ENCODE measurements at regions not wholly inside any gene's neighbourhood (a gene's known extent, or its start where the extent isn't known, plus 50 kb on each side); places are given as distances from the start of the nearest gene placed in this dataset.
"Not testable (repeated sequence)": the region's sequence is repeated elsewhere in the genome, so short reads cannot be mapped to it uniquely, and the experiment has no call there.

DNA sequence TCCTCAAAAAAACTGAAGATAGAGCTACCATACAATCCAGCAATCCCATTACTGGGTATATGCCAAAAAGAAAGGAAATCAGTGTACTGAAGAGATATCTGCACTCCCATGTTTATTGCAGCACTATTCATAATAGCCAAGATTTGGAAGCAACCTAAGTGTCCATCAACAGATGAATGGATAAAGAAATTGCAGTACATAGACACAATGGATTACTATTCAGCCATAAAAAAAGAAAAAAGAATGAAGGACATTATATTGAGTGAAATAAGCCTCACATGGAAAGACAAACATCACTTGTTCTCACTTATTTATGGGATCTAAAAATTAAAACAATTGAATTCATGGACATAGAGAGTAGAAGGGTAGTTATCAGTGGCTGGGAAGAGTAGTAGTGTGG is 360.8 kb upstream of the FAR2 start:
- not testable (repeated sequence) for H3K27ac Mint-ChIP-seq; ATAC-seq (ENCODE audit: low read depth in 2 of 2); H3K27me3 Mint-ChIP-seq; H3K27me3 ChIP-seq (ENCODE audit: control insufficient read depth, insufficient read depth, low read length); H3K9me3 ChIP-seq (ENCODE audit: control insufficient read depth in 2 of 2, low read length in 2 of 2); H3K4me3 ChIP-seq (ENCODE audit: low read depth, low read length); H3K27ac ChIP-seq (ENCODE audit: insufficient read depth, low read length, poor library complexity, severe bottlenecking); H3K36me3 ChIP-seq (ENCODE audit: control insufficient read depth, insufficient read depth, low read length); H3K9me3 Mint-ChIP-seq; DNase-seq; H3K36me3 Mint-ChIP-seq; H3K4me3 Mint-ChIP-seq; H3K4me1 Mint-ChIP-seq; H3K4me1 ChIP-seq (ENCODE audit: control insufficient read depth, insufficient read depth, low read length, poor library complexity, severe bottlenecking)

DNA sequence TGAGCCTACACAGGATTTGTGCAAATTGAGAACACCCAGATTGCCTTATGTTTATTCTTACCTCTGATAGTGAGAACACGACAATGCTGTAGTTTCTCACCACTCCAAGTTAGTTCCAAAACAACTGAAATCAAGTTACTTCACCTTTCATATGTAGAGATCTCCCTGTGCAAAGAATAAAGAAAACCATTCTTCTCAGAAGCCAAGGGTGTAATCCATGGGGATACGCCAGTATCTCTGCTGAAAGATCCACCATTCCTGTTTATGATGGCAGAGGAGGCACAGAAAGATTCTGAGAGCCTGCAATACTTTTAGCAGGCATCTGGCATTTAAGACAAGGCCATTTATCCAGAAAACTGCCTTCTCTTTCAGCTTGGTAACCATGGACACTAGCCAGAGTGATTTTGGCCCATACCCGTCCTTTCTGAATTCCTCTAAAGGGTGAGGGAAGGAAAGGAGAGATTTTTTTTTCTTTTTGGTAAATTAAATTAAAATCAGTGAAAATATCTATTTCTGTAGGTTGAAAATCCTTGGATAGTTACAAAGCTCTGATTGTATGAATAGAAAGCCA is 355.4 kb upstream of the FAR2 start:
- H3K4me3 ChIP-seq (ENCODE audit: low read depth, low read length) = no peak overlapping the region
- H3K27ac Mint-ChIP-seq = no peak overlapping the region
- no peaks in the 10 kb centered on the region for H3K4me1 Mint-ChIP-seq
- H3K4me1 ChIP-seq (ENCODE audit: control insufficient read depth, insufficient read depth, low read length, poor library complexity, severe bottlenecking) = no peaks in the 10 kb centered on the region
- H3K36me3 ChIP-seq (ENCODE audit: control insufficient read depth, insufficient read depth, low read length) = no peaks in the 10 kb centered on the region
- no peak overlapping the region for H3K27ac ChIP-seq (ENCODE audit: insufficient read depth, low read length, poor library complexity, severe bottlenecking)
- DNase-seq = no peak
- no peaks in the 10 kb centered on the region for H3K36me3 Mint-ChIP-seq
- peak overlapping the region in 1 of 4 donors; percentile 15 for H3K4me3 Mint-ChIP-seq
- no peak for ATAC-seq (ENCODE audit: low read depth in 2 of 2)
- peaks cover 0 to 4% (median 0%) of the 10 kb centered on the region in 7 donors for H3K9me3 Mint-ChIP-seq
- no peaks in the 10 kb centered on the region for H3K9me3 ChIP-seq (ENCODE audit: control insufficient read depth in 2 of 2, low read length in 2 of 2)
- H3K27me3 Mint-ChIP-seq = peaks cover 6% of the 10 kb centered on the region
- no peaks in the 10 kb centered on the region for H3K27me3 ChIP-seq (ENCODE audit: control insufficient read depth, insufficient read depth, low read length)

DNA sequence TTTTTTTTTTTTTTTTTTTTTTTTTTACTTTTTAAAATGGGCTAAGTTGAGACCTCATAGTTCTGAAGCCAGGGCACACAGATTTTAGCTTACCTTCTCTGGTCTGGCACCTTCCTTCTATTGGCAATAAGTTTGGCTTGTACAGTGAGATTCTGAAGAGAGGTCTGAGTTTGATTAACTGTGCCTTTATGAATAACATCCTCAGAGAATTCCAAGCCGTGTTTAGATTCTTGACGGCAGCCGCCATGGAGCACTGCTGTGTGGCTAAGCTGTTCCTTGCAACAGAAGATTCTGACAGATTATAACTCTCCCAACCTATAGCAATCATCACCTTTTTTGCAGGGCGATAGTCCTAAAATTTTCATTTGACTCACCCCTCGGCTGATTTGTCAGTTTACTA is 354.9 kb upstream of the FAR2 start:
- peak overlapping the region in 1 of 3 donors; percentile 8 for H3K27ac Mint-ChIP-seq
- Histone ChIP-seq H3K4me1 (ENCODE audit: control insufficient read depth, insufficient read depth, low read length, poor library complexity, severe bottlenecking) (no peaks in the 10 kb centered on the region), H3K4me3 (ENCODE audit: low read depth, low read length) (no peak overlapping the region), H3K27me3 (ENCODE audit: control insufficient read depth, insufficient read depth, low read length) (no peaks in the 10 kb centered on the region), H3K27ac (ENCODE audit: insufficient read depth, low read length, poor library complexity, severe bottlenecking) (no peak overlapping the region), H3K9me3 (ENCODE audit: control insufficient read depth in 2 of 2, low read length in 2 of 2) (no peaks in the 10 kb centered on the region), H3K36me3 (ENCODE audit: control insufficient read depth, insufficient read depth, low read length) (no peaks in the 10 kb centered on the region)
- no peaks in the 10 kb centered on the region for H3K36me3 Mint-ChIP-seq
- DNase-seq = no peak
- no peaks in the 10 kb centered on the region for H3K4me1 Mint-ChIP-seq
- H3K27me3 Mint-ChIP-seq = peaks cover 6% of the 10 kb centered on the region
- H3K4me3 Mint-ChIP-seq = no peak overlapping the region
- no peak for ATAC-seq (ENCODE audit: low read depth in 2 of 2)
- peaks cover 0 to 4% (median 0%) of the 10 kb centered on the region in 7 donors for H3K9me3 Mint-ChIP-seq

DNA sequence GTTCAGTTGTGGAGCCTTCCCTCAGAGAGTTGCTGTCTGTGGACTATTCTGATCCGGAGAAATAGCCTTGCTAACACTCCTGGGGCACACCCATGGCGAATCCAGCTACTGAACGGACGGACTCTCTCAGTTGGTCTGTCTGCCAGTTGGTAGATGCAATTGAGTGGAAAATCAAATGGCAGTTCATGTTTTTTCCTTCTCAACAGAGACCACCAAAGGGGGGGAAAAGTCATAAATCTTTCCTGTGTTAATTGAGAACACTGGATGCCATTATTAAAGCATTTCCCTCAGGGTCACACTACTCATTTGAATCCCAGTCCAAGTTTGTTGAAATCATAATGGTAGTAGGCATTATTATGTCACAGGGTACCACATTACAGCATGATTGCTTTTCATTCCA is 354.3 kb upstream of the FAR2 start:
- ATAC-seq (ENCODE audit: low read depth in 2 of 2) (no peak), DNase-seq (no peak)
- Histone ChIP-seq H3K9me3 (ENCODE audit: control insufficient read depth in 2 of 2, low read length in 2 of 2) (no peaks in the 10 kb centered on the region), H3K27ac (ENCODE audit: insufficient read depth, low read length, poor library complexity, severe bottlenecking) (no peak overlapping the region), H3K4me1 (ENCODE audit: control insufficient read depth, insufficient read depth, low read length, poor library complexity, severe bottlenecking) (no peaks in the 10 kb centered on the region), H3K36me3 (ENCODE audit: control insufficient read depth, insufficient read depth, low read length) (no peaks in the 10 kb centered on the region), H3K27me3 (ENCODE audit: control insufficient read depth, insufficient read depth, low read length) (no peaks in the 10 kb centered on the region), H3K4me3 (ENCODE audit: low read depth, low read length) (no peak overlapping the region)
- Mint-ChIP-seq H3K9me3 (peaks cover 0 to 4% (median 0%) of the 10 kb centered on the region in 7 donors), H3K27ac (no peak overlapping the region), H3K4me3 (no peak overlapping the region), H3K4me1 (no peaks in the 10 kb centered on the region), H3K27me3 (peaks cover 6% of the 10 kb centered on the region), H3K36me3 (no peaks in the 10 kb centered on the region)

DNA sequence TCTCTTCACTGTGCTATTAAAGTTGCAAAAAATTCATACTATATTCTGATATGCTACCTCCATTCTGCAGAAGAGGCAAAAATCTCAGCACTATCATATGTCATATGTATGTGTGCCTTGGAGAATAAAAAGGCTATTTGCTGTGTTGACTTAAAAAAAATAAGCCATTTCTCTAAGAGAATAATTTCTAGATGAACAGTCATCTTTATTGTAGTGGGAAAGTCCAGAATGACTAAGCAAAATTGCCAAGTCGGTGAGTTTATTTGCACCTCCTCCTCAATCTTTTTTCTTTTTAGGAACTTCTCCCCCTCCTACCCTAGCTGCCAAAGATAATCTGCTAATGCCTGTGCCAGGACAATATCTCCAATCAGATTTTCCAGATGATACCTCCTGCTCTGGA is 353.8 kb upstream of the FAR2 start:
- no peaks in the 10 kb centered on the region for H3K27me3 ChIP-seq (ENCODE audit: control insufficient read depth, insufficient read depth, low read length)
- no peak overlapping the region for H3K27ac ChIP-seq (ENCODE audit: insufficient read depth, low read length, poor library complexity, severe bottlenecking)
- no peak overlapping the region for H3K4me3 ChIP-seq (ENCODE audit: low read depth, low read length)
- peaks cover 0 to 4% (median 0%) of the 10 kb centered on the region in 7 donors for H3K9me3 Mint-ChIP-seq
- H3K4me3 Mint-ChIP-seq = no peak overlapping the region
- no peaks in the 10 kb centered on the region for H3K36me3 ChIP-seq (ENCODE audit: control insufficient read depth, insufficient read depth, low read length)
- H3K27me3 Mint-ChIP-seq = peaks cover 6% of the 10 kb centered on the region
- no peak overlapping the region for H3K27ac Mint-ChIP-seq
- ATAC-seq (ENCODE audit: low read depth in 2 of 2) (no peak), DNase-seq (no peak)
- no peaks in the 10 kb centered on the region for H3K36me3 Mint-ChIP-seq
- H3K4me1 Mint-ChIP-seq = no peaks in the 10 kb centered on the region
- no peaks in the 10 kb centered on the region for H3K4me1 ChIP-seq (ENCODE audit: control insufficient read depth, insufficient read depth, low read length, poor library complexity, severe bottlenecking)
- H3K9me3 ChIP-seq (ENCODE audit: control insufficient read depth in 2 of 2, low read length in 2 of 2) = no peaks in the 10 kb centered on the region

DNA sequence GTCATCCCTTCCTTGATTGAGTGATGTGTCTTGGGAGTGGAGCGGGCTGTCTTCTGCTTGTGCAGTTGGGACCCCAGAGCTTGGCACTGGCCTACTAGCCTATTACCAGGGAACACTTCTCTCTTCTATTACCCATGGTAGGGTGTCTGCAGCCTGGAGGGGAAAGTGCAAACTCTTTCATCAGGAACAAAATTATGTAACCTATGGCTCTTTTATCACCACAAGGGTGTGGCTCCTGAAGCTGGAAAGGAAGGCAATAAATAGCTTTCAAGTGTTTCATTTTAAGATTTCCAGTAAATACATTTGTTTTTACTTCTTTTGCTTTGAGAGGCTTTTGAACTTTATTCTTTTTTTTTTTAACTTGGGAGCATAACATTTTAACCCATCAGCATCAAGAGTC is 349.7 kb upstream of the FAR2 start:
- Histone ChIP-seq H3K4me1 (ENCODE audit: control insufficient read depth, insufficient read depth, low read length, poor library complexity, severe bottlenecking) (no peaks in the 10 kb centered on the region), H3K36me3 (ENCODE audit: control insufficient read depth, insufficient read depth, low read length) (no peaks in the 10 kb centered on the region), H3K27ac (ENCODE audit: insufficient read depth, low read length, poor library complexity, severe bottlenecking) (no peak overlapping the region), H3K4me3 (ENCODE audit: low read depth, low read length) (no peak overlapping the region), H3K9me3 (ENCODE audit: control insufficient read depth in 2 of 2, low read length in 2 of 2) (no peaks in the 10 kb centered on the region), H3K27me3 (ENCODE audit: control insufficient read depth, insufficient read depth, low read length) (no peaks in the 10 kb centered on the region)
- no peak overlapping the region for H3K27ac Mint-ChIP-seq
- H3K9me3 Mint-ChIP-seq = peaks cover 0 to 4% (median 0%) of the 10 kb centered on the region in 7 donors
- H3K27me3 Mint-ChIP-seq = peaks cover 12% of the 10 kb centered on the region
- no peaks in the 10 kb centered on the region for H3K36me3 Mint-ChIP-seq
- no peaks in the 10 kb centered on the region for H3K4me1 Mint-ChIP-seq
- DNase-seq = no peak
- ATAC-seq (ENCODE audit: low read depth in 2 of 2) = no peak
- no peak overlapping the region for H3K4me3 Mint-ChIP-seq

DNA sequence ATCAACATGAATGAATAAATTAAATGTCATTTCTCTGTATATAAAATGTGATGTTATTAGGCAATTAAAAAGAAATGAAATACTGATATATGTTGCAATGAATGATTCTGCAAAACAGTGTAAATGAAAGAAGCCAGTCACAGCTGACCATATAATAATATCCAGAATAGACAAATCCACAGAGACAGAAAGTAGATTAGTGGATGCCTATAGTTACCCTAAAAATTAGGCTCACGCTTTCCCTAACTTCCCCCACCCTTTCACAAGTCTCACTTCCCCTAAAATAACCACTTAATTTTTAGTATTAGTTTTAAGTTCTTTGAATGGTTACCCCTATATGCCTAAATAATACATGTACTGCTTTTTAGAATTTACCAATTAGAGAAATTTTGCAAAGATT is 348.9 kb upstream of the FAR2 start:
- H3K27me3 Mint-ChIP-seq = peaks cover 12% of the 10 kb centered on the region
- no peak for ATAC-seq (ENCODE audit: low read depth in 2 of 2)
- DNase-seq = no peak
- no peak overlapping the region for H3K27ac ChIP-seq (ENCODE audit: insufficient read depth, low read length, poor library complexity, severe bottlenecking)
- no peak overlapping the region for H3K4me3 Mint-ChIP-seq
- no peaks in the 10 kb centered on the region for H3K27me3 ChIP-seq (ENCODE audit: control insufficient read depth, insufficient read depth, low read length)
- no peaks in the 10 kb centered on the region for H3K36me3 Mint-ChIP-seq
- no peaks in the 10 kb centered on the region for H3K36me3 ChIP-seq (ENCODE audit: control insufficient read depth, insufficient read depth, low read length)
- no peak overlapping the region for H3K4me3 ChIP-seq (ENCODE audit: low read depth, low read length)
- H3K4me1 Mint-ChIP-seq = no peaks in the 10 kb centered on the region
- H3K9me3 ChIP-seq (ENCODE audit: control insufficient read depth in 2 of 2, low read length in 2 of 2) = no peaks in the 10 kb centered on the region
- peaks cover 0 to 4% (median 0%) of the 10 kb centered on the region in 7 donors for H3K9me3 Mint-ChIP-seq
- no peak overlapping the region for H3K27ac Mint-ChIP-seq
- no peaks in the 10 kb centered on the region for H3K4me1 ChIP-seq (ENCODE audit: control insufficient read depth, insufficient read depth, low read length, poor library complexity, severe bottlenecking)

DNA sequence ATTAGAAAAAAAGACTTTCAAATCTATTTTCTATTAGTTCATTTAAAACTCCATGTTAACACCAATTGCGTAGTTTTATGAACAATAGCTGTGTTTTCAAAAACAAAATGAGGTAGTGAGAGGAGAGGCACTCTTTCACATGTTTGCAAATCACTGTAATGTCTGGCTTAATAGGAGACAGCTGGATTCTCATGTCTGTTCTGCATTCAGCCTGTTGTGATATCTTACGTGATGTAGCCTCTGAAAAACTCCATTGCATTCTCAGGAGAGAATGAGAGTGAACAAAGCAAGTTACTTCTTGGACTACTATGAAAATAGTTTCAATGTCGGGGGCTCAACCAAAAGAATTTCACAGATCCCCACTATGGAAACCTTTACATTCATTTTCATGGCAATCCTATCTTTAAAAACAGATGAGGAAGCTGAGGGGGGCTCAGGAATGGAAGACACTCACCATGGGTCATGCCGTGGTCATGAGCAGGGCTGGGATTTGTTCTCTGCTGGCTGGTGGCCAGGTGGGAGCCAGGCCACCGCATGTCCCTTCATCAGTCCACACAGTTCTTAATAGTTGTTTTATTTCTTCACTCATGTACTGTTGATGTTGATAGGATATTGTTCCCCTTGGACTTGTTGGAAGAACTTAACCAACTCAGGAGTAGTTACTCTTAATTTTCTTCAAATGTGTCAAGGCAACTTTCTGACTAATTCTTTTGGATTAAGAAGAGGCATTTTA is 346.2 kb upstream of the FAR2 start:
- Mint-ChIP-seq H3K27ac (no peak overlapping the region), H3K27me3 (peaks cover 6% of the 10 kb centered on the region), H3K4me3 (no peak overlapping the region), H3K9me3 (peaks cover 0 to under 1% (median 0%) of the 10 kb centered on the region in 7 donors), H3K36me3 (no peaks in the 10 kb centered on the region), H3K4me1 (no peaks in the 10 kb centered on the region)
- Histone ChIP-seq H3K36me3 (ENCODE audit: control insufficient read depth, insufficient read depth, low read length) (no peaks in the 10 kb centered on the region), H3K9me3 (ENCODE audit: control insufficient read depth in 2 of 2, low read length in 2 of 2) (no peaks in the 10 kb centered on the region), H3K27me3 (ENCODE audit: control insufficient read depth, insufficient read depth, low read length) (no peaks in the 10 kb centered on the region), H3K4me3 (ENCODE audit: low read depth, low read length) (no peak overlapping the region), H3K27ac (ENCODE audit: insufficient read depth, low read length, poor library complexity, severe bottlenecking) (no peak overlapping the region), H3K4me1 (ENCODE audit: control insufficient read depth, insufficient read depth, low read length, poor library complexity, severe bottlenecking) (no peaks in the 10 kb centered on the region)
- ATAC-seq (ENCODE audit: low read depth in 2 of 2) (no peak), DNase-seq (no peak)

Data from CD4-positive, CD25-positive, alpha-beta regulatory T cell (primary cell).